PC-9 (cell line): ENCODE measurements at regions not wholly inside any gene's neighbourhood (a gene's known extent, or its start where the extent isn't known, plus 50 kb on each side); places are given as distances from the start of the nearest gene placed in this dataset.

Experiments used
- BruUV-seq: library from RNA; stranded (reverse); fragments of 400-500 nt; replicated peaks from 2 replicates; lab custom pipeline; 2021; lab: Mats Ljungman, UMichigan
- CTCF ChIA-PET: fragments of 300-600 bp; sonication (Branson Sonifier 250); formaldehyde crosslinking; loops from one replicate; lab custom pipeline; 2022; ENCODE audit warnings: antibody characterized with exemption; lab: Charles Lee
- POLR2A ChIA-PET: fragments of 300-600 bp; sonication (Branson Sonifier 250); formaldehyde crosslinking; loops from one replicate; lab custom pipeline; 2022; ENCODE audit warnings: antibody characterized with exemption; ENCODE audit not compliant: unreplicated experiment; lab: Charles Lee
- DNase-seq, 2 experiments: peaks; one replicate each; pipeline versions ENCODE4 v3.0.0 to v3.0.0-alpha.2; 2015 to 2022; ENCODE audit warnings: mixed read lengths in 1 of 2
- H2AFZ ChIP-seq: fragments of 200-600 bp; sonication (generic); 2 replicates; pipeline ENCODE4 v1.8.1; 2017; ENCODE audit warnings: antibody characterized with exemption
- H3F3A ChIP-seq: fragments of 200-600 bp; sonication (generic); 2 replicates; pipeline ENCODE4 v1.8.1; 2017; ENCODE audit warnings: antibody characterized with exemption, mild to moderate bottlenecking, low read depth; ENCODE audit not compliant: insufficient read depth
- H3K27ac ChIP-seq: fragments of 200-600 bp; sonication (generic); 2 replicates; pipeline ENCODE4 v1.6.1; 2016; ENCODE audit warnings: mixed run types
- H3K27me3 ChIP-seq: fragments of 200-600 bp; sonication (generic); 2 replicates; pipeline ENCODE4 v1.6.1; 2016; ENCODE audit warnings: low read depth, mixed run types; ENCODE audit not compliant: insufficient read depth
- H3K36me3 ChIP-seq: fragments of 200-600 bp; sonication (generic); 2 replicates; pipeline ENCODE4 v1.6.1; 2016; ENCODE audit warnings: low read depth, mixed run types
- H3K4me1 ChIP-seq: fragments of 200-600 bp; sonication (generic); replicated peaks from 2 replicates; pipeline ENCODE4 v1.6.1; 2016; ENCODE audit warnings: mixed run types; ENCODE audit not compliant: insufficient read depth
- H3K4me2 ChIP-seq: fragments of 200-600 bp; sonication (generic); 2 replicates; pipeline ENCODE4 v1.6.1; 2017; ENCODE audit warnings: mixed run types
- H3K4me3 ChIP-seq: fragments of 200-600 bp; sonication (generic); 2 replicates; pipeline ENCODE4 v1.6.1; 2016; ENCODE audit warnings: mixed run types
- H3K79me2 ChIP-seq: fragments of 200-600 bp; sonication (generic); 2 replicates; pipeline ENCODE4 v1.6.1; 2017; ENCODE audit warnings: low read depth, mixed run types
- H3K9me2 ChIP-seq: fragments of 200-600 bp; sonication (generic); 2 replicates; pipeline ENCODE4 v1.8.1; 2017; ENCODE audit warnings: mild to moderate bottlenecking; ENCODE audit not compliant: insufficient read depth
- H3K9me3 ChIP-seq: fragments of 200-600 bp; sonication (generic); 2 replicates; pipeline ENCODE4 v1.8.1; 2016; ENCODE audit warnings: low read depth; ENCODE audit not compliant: insufficient read depth
- H4K20me1 ChIP-seq: fragments of 200-600 bp; sonication (generic); 2 replicates; pipeline ENCODE4 v1.8.1; 2017; ENCODE audit not compliant: insufficient read depth
- EZH2 ChIP-seq: fragments of 200-600 bp; sonication (generic); IDR thresholded peaks from 2 replicates; pipeline ENCODE4 v1.8.0; 2017; ENCODE audit warnings: antibody characterized with exemption, low read depth
- intact Hi-C: fragments of 100-400 bp; cut with micrococcal nuclease; formaldehyde crosslinking; loops from one replicate; pipeline ENCODE4 v1.10.0; 2022; ENCODE audit not compliant: unreplicated experiment
- TF ChIP-seq, protein P1 (sequence below): fragments of 200-600 bp; sonication (generic); conservative IDR thresholded peaks from 2 replicates; pipeline ENCODE4 v1.6.1; 2017; ENCODE audit warnings: mixed run types, antibody characterized with exemption, mild to moderate bottlenecking, moderate library complexity

DNA sequence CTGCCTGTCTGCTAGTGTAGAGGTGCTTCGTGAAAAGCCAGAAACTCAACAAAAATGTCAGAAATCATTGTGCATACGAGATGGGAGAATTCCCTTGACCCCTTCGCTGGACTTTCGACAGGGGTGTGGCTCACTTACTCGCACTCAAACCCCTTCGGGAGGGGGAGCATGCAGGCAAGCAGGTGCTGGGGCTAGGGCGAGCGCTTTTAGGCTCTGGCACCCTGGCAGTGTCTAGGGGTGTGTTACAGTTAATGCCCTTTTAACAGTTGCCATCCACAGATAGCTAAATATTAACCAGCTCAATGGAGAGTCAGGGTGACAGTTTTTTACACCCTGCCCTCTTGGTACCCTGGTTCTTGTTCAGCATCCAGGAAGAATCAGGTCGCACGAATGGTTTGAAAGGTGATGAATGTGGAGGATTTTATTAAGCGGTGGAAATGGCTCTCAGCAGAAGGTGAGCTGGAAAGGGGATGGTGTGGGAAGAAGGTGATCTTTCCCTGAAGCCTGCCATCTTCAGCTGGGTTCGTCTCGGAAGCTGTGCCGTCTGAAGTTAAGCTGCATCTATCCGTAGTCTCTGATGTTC is 59.6 kb upstream of the SHANK2 start:
- Histone ChIP-seq H3K4me3 (no peak overlapping the region), H3K36me3 (no peaks in the 10 kb centered on the region), H4K20me1 (no peaks in the 10 kb centered on the region), H3K9me3 (peaks cover 8% of the 10 kb centered on the region), H3K27ac (no peak overlapping the region), H3F3A (no peaks in the 10 kb centered on the region), H3K9me2 (no peaks in the 10 kb centered on the region), H3K27me3 (no peaks in the 10 kb centered on the region), H3K79me2 (no peaks in the 10 kb centered on the region), H2AFZ (no peak overlapping the region), H3K4me2 (no peak overlapping the region), H3K4me1 (no peaks in the 10 kb centered on the region)
- intact Hi-C loops = no loop called here
- no TSS peak for BruUV-seq
- POLR2A ChIA-PET = no interaction called here
- DNase-seq = no peak
- CTCF ChIA-PET = no interaction called here
- TF ChIP-seq, protein P1, sequence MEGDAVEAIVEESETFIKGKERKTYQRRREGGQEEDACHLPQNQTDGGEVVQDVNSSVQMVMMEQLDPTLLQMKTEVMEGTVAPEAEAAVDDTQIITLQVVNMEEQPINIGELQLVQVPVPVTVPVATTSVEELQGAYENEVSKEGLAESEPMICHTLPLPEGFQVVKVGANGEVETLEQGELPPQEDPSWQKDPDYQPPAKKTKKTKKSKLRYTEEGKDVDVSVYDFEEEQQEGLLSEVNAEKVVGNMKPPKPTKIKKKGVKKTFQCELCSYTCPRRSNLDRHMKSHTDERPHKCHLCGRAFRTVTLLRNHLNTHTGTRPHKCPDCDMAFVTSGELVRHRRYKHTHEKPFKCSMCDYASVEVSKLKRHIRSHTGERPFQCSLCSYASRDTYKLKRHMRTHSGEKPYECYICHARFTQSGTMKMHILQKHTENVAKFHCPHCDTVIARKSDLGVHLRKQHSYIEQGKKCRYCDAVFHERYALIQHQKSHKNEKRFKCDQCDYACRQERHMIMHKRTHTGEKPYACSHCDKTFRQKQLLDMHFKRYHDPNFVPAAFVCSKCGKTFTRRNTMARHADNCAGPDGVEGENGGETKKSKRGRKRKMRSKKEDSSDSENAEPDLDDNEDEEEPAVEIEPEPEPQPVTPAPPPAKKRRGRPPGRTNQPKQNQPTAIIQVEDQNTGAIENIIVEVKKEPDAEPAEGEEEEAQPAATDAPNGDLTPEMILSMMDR = no peak
- no peak for TF ChIP-seq EZH2

DNA sequence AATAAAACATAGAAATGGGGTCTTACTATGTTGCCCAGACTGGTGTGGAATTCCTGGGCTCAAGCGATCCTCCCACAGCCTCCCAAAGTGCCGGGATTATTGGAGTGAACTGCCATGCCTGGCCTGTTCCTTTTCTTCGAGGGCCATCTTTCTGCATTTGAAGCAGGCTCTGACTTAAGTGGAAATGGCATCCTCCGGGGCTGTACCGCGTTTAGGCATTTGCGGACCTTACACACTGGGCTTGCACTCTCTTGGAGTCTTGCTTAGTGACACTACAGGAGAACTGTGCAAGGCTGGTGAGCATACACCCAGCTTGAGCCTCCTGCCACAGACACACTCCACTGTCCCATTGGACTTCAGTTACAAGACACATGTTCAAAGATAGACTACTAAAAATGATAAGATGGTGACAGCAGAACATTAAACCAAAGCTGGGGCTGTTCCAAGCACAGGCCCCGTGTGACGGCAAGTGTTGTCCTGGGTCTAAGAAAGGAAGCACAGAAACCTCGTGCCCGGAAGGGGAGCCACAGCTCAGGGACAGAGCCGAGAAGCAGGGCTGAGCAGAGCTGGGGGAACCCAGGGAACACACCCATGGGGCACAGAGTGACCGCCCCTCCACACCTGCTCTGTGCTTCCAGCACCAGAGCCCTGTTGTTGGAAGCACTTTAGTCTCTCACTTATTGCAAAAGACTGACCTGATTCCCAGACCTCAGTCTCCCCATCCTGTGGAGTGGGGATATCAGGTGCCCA is 59.0 kb upstream of the SHANK2 start:
- H3K36me3 ChIP-seq = no peaks in the 10 kb centered on the region
- no peak overlapping the region for H3K27ac ChIP-seq
- H3K27me3 ChIP-seq = no peaks in the 10 kb centered on the region
- no peaks in the 10 kb centered on the region for H4K20me1 ChIP-seq
- peaks cover 2% of the 10 kb centered on the region for H3K9me3 ChIP-seq
- DNase-seq = no peak
- no peaks in the 10 kb centered on the region for H3K9me2 ChIP-seq
- BruUV-seq = no TSS peak
- CTCF ChIA-PET = no interaction called here
- no peak overlapping the region for H3K4me2 ChIP-seq
- no peak overlapping the region for H2AFZ ChIP-seq
- H3K79me2 ChIP-seq = no peaks in the 10 kb centered on the region
- TF ChIP-seq, protein P1 = no peak
- no peak for TF ChIP-seq EZH2
- intact Hi-C loops = no loop called here
- no peaks in the 10 kb centered on the region for H3F3A ChIP-seq
- H3K4me3 ChIP-seq = no peak overlapping the region
- POLR2A ChIA-PET = no interaction called here
- H3K4me1 ChIP-seq = no peaks in the 10 kb centered on the region

DNA sequence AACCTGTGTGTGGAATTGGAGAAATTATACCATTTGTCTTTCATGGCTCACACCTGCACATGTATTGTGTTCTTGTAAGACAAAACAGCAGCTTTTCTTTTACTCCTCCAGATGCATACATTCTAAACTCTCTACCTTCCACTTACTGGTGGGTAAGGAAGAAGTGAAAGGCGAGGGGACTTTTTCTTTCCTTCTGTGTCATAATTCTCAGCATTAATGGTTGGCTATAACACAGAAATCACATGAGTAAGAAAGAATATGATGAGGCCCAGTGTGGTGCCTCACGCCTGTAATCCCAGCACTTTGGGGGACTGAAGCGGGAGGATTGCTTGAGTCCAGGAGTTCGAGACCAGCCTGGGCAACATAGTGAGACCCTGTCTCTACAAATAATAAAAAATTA is 57.8 kb upstream of the SHANK2 start:
- no TSS peak for BruUV-seq
- intact Hi-C loops = no loop called here

More for the DNA sequence above, 57.8 kb upstream of the SHANK2 start:
- TF ChIP-seq EZH2 = no peak
- TF ChIP-seq, protein P1 = no peak
- Histone ChIP-seq H3K4me1 (no peaks in the 10 kb centered on the region), H3K9me3 (no peaks in the 10 kb centered on the region), H3F3A (no peaks in the 10 kb centered on the region), H3K79me2 (no peaks in the 10 kb centered on the region), H2AFZ (no peak overlapping the region), H3K4me2 (no peak overlapping the region), H3K4me3 (no peak overlapping the region), H3K27me3 (no peaks in the 10 kb centered on the region), H3K27ac (no peak overlapping the region), H3K36me3 (no peaks in the 10 kb centered on the region), H4K20me1 (no peaks in the 10 kb centered on the region), H3K9me2 (no peaks in the 10 kb centered on the region)
- ChIA-PET POLR2A (no interaction called here), CTCF (no interaction called here)
- no peak for DNase-seq
